B cell (primary cell): ENCODE measurements at regions not wholly inside any gene's neighbourhood (a gene's known extent, or its start where the extent isn't known, plus 50 kb on each side); places are given as distances from the start of the nearest gene placed in this dataset.

ENCODE experiments used
- CTCF ChIP-seq: fragments of 200-600 bp; IDR thresholded peaks from one replicate; pipeline ENCODE4 v1.8.0; 2022; ENCODE audit warnings: antibody characterized with exemption, mild to moderate bottlenecking
- EZH2 ChIP-seq: IDR thresholded peaks from 2 replicates; pipeline ENCODE4 v1.6.1; 2012; ENCODE audit warnings: borderline replicate concordance, low read depth, mild to moderate bottlenecking, moderate library complexity, low read length; ENCODE audit not compliant: insufficient read depth, poor library complexity, severe bottlenecking

- TF ChIP-seq CTCF, result no peak
- TF ChIP-seq EZH2, result no peak
These were observed 198.7 kb downstream of the SETD4 start for GRCh38 chr21:35861661-35862060.
